Fibroblast of the conjunctiva (primary cell): ENCODE measurements at regions not wholly inside any gene's neighbourhood (a gene's known extent, or its start where the extent isn't known, plus 50 kb on each side); places are given as distances from the start of the nearest gene placed in this dataset.

Experiments used
- DNase-seq: peaks from one replicate; pipeline ENCODE4 v3.0.0-alpha.2; 2010; ENCODE audit warnings: low read depth

DNA sequence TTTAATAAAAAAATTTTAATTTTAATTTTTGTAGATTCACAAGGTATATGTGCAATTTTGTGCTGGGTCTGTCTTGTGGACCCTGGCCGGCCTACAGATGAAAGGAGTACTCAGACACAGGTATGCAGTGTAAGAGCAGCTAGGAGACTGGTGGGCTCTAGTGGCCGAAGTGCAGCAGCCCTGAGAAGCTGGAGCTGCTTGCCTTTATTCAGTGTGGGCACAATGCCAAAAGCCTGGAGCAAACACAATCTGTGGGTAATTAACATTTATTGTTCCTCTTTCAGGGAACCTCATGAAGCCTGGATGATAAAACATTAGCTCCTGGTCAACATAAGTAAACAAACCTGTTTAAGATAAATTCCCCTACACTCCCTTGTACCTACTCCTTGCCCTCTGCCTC, 135.7 kb upstream of the SEL1L start:
- DNase-seq = no peak

GRCh38 chr14:81673930-81674329, 140.3 kb upstream of the SEL1L start:
- no peak for DNase-seq

DNA sequence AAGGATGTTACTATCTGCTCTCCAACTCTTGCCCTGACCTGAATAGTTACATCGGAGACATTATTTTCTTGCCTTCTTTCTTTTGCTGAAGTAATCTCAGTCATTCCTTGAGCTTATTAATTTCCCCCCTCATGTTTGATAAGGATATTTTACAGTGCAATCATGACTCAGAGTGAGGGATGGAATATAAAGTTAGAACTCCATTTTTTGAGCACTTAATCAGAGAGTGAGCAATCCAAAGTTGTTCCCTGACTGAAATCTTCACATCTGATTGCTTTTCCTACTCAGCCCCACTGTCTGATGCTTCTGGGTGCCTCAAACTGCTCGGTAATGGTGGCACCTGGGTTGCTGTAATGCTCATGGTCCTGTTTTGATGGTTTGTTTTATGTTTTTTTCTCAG, 142.7 kb upstream of the SEL1L start:
- DNase-seq = no peak

- DNase-seq = no peak
These were observed 143.2 kb upstream of the SEL1L start for GRCh38 chr14:81676879-81677278.

GRCh38 chr14:81677736-81678135, 144.1 kb upstream of the SEL1L start:
- no peak for DNase-seq

GRCh38 chr14:81679226-81679625, 145.6 kb upstream of the SEL1L start:
- no peak for DNase-seq

DNA sequence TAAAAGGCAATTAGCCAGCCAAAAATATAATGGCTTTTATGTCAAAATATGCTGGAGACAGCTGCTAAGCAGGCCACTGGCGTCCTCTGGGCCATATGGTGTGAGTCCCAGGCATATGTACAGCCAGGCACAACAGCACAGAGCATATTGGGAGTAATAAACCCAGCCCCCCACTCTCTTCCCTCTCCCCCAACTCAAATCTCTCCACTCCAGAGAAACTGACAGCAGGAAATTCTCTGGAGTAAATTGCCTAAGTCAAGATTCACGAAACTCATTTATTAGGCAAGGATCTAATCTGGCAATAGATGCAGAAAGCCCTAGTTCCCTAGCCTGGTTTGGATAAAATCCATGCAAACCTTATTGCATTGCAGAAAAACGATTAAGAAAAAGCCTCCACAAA, 147.9 kb upstream of the SEL1L start:
- DNase-seq = no peak

DNA sequence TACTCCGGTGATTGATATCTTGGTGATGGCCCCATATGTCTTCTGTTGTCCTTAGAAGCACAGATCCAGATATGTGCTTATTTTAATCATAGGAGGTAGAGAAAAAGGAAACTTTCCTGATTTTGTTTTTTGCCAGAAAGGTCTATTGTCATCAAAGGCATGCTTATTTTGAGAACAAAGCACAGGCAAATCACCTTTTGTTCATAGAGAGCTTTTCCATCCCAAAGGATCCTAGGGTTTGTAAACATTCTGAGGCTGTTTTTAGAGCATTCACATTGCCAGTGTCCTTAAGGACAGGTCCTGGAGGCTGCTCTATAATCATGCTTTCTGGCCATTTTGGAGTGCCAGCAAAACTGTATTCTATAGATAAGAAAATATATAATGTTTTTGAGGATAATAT, 148.5 kb upstream of the SEL1L start:
- DNase-seq = no peak

GRCh38 chr14:81682701-81683100, 149.0 kb upstream of the SEL1L start:
- DNase-seq = no peak

DNA sequence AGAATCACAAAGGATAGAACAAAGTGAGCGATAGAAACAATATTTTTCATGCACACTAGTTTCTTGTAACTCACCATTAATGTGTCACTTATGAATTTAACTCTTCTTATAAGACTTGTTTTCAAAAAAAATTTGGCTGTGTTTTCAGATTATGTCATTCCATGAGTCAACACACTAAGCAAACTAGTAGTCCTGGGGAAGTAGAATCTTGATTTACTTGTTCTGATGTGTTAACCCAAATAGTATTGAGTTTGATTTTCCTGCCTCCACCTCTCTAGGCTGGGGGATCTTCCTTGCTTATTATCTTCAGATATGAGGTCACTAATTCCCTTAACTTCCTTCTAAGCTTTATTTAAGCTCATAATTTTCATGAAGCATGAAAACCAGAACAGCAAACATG, 151.0 kb upstream of the SEL1L start:
- no peak for DNase-seq

- DNase-seq = no peak
These were observed 152.9 kb upstream of the SEL1L start for GRCh38 chr14:81686512-81686911.

DNA sequence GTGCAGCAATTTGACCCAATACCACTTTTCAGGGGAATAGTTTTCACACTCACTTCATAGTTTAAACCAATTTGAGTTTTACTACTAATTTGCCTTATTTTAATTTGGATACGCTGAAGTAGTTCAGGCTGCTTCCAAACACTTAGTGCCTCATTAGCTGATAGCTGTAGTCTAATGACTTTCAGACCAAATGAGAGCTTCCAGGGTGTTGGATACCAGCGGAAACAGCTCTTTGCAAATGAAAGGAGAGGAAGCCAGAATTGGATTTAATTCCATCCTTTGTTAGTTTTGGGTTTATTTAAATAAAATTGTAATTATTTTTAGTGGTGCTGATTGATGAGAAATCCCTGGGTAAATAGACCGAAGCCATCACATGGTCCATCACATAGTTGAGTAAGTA, 158.3 kb upstream of the SEL1L start:
- DNase-seq = no peak

GRCh38 chr14:81694419-81694818, 160.8 kb upstream of the SEL1L start:
- DNase-seq = no peak

- no peak for DNase-seq
These were observed 176.0 kb upstream of the SEL1L start for GRCh38 chr14:81709681-81710080.

DNA sequence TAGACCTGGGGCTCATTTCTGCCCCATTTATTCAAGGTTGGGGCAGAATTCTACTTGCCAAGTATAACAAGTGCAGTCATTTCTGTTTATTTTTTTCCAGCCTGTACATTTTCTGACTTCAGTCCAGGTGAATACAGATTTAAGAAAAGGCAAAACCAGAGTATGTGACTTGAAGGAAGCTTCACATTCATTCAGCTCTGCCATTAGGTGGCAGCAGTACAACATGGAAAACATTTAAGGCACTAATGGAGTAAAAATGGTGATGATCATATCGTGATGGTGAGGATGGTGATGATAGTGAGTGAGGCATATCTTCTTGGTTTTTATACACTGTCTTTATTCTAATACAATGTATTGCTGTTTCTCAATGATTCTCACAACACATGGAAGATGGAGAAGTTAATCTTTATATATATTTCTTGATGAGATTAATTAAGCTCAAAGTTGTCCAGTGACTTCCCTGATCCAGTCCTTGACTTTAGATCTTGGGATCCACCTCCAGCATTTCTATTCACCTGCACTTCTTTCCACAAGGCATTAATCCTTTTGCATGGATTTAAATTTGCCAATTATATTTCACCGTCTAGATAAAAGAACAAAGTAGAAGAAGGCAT, 176.7 kb upstream of the SEL1L start:
- peak; percentile 0 for DNase-seq

DNA sequence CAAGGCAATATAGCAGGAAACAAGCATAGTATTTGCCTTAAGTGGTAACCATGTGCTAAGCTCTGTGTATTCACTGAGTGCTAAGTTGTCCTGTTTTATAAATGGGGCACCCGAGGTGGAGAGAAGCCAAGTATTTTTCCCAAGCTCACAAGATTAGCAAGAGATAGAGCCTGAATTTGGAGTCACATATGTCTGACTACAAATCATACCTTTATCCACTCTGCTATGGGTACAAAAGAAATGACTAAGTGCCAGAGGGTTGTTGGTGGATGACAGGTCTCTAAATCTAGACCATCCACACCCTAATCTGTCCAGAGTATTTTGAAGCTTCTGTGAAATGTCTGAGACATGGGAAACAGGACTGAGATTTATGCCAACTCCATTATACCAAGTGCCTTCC, 182.1 kb upstream of the SEL1L start:
- DNase-seq = no peak

- DNase-seq = no peak
These were observed 183.3 kb upstream of the SEL1L start for GRCh38 chr14:81716953-81717352.

- no peak for DNase-seq
These were observed 190.3 kb upstream of the SEL1L start for GRCh38 chr14:81723956-81724355.

DNA sequence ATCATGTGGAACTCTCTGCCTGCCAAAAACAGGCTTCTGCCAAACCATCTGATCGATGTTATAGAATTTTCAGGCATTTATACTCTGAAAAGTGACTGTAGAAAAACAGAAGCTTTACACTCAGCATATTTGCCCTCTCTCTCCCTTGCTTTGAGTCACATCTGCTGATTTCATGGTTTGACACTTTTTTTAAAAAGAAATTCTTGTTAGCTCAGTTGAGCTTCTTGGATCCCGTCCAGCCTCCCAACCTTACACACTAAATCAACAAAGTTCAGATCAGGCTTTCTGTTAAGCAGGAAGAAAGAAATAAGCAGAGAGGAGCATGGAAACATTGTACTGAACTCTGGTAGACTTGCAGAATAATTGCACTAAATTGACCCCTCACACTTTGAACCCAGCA, 193.6 kb upstream of the SEL1L start:
- no peak for DNase-seq

DNA sequence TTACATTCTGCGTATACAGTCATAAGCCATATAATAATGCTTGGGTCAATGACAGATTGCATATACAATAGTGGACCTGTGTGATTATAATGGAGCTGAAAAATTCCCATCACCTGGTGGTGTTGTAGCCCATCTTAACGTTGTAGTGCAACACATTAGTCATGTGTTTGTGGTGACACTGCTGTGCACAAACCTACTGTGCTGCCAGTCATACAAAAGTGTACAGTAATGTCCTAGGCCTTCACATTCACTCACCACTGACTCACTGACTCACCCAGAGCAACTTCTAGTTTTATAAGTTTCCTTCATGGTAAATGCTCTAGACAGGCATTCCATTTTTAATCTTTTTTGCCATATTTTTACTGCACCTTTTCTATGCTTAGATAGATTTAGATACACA, 194.8 kb upstream of the SEL1L start:
- DNase-seq = no peak

DNA sequence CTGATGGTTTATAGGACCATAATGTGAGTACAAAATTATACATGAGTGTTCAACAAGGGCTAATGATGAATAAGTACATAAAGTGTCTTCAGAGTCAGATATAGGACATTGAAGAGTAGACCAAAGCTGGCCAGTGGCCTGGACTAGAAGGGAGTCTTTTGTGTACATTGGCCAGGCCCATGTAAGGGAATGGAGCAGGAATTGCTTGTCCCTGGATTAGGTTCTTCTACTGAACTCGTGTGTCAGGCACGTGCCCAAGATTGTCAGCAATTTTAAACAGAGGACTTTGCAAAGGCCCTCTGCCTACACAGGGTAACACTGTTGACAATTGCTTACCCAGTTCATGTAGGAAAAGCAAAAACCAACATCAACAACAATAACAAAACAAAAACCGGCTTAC, 196.0 kb upstream of the SEL1L start:
- no peak for DNase-seq

GRCh38 chr14:81737938-81738337, 204.3 kb upstream of the SEL1L start:
- DNase-seq = no peak

GRCh38 chr14:81738946-81739659, 205.4 kb upstream of the SEL1L start:
- no peak for DNase-seq

DNA sequence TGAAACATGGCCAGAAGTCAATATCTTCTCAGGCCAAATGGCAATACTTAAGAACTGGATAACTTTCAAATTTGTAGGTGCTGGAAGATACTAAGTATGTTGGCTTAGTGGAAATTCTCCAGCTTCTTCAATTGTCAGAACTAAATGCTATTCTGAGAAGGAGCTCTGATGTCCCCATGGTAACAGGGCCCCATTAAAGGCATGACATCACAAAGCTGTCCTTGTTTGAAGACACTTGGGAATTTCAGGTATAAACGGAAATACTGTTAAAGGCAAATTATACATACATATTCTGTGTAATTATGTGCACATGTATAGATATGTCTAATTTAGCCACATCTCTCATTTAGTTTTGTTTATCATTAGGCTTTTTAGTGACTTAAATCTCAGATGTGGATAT, 210.0 kb upstream of the SEL1L start:
- DNase-seq = no peak
